ENCODE measurements at regions not wholly inside any gene's neighbourhood (a gene's known extent, or its start where the extent isn't known, plus 50 kb on each side); places are given as distances from the start of the nearest gene placed in this dataset.

DNA sequence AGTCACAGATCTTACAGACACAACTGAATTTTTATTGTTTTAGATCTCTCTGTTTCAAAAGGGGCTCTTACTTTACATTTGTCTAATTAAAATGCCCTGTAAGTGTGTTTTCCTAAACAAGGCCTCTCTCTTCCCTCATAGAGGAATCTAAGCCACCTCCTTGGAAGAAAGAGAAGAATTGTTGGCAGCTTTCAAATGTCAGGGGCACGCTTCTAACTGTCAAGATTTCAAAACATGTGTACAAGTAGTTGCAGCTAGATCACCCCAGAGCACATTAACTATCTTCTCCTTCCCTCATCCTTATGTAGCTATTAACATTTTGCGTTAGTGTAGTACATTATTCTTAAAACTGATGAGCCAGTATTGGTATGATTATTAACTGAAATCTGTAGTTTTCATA, 266.5 kb upstream of the BOD1L1 start:
- TF ChIP-seq, protein P1, sequence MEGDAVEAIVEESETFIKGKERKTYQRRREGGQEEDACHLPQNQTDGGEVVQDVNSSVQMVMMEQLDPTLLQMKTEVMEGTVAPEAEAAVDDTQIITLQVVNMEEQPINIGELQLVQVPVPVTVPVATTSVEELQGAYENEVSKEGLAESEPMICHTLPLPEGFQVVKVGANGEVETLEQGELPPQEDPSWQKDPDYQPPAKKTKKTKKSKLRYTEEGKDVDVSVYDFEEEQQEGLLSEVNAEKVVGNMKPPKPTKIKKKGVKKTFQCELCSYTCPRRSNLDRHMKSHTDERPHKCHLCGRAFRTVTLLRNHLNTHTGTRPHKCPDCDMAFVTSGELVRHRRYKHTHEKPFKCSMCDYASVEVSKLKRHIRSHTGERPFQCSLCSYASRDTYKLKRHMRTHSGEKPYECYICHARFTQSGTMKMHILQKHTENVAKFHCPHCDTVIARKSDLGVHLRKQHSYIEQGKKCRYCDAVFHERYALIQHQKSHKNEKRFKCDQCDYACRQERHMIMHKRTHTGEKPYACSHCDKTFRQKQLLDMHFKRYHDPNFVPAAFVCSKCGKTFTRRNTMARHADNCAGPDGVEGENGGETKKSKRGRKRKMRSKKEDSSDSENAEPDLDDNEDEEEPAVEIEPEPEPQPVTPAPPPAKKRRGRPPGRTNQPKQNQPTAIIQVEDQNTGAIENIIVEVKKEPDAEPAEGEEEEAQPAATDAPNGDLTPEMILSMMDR (IDR thresholded peaks at IDR 0.05; ENCODE audit: extremely low read depth, missing control alignments), result no peak
- no peak for DNase-seq (ENCODE audit: low spot score)

- TF ChIP-seq, protein P1 (IDR thresholded peaks at IDR 0.05; ENCODE audit: extremely low read depth, missing control alignments), result no peak
Measured at GRCh38 chr4:13900780-13901179, 273.3 kb upstream of the BOD1L1 start.

DNA sequence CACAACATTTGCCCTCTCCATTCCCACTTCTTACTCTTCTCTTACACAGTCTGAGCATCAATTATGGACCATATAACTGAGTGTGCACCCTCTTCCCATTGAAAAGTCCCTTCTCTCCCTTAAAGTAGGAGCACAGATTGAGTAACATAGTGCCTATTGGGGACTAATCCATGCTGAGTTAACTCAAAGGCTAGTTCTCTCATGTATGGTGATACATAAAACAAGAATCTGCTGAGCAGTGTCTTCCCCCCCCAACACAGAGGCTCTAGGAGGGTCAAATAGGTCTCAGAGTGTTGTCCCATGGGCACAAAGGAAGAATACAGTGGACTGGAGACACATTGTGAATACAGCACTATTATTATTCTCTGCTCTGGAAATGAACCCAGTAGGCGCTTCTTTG, 274.6 kb upstream of the BOD1L1 start:
- no peak for DNase-seq (ENCODE audit: low spot score)
- TF ChIP-seq, protein P1 (IDR thresholded peaks at IDR 0.05; ENCODE audit: extremely low read depth, missing control alignments), result no peak

More at GRCh38 chr4:13900780-13901179, 273.3 kb upstream of the BOD1L1 start:
- DNase-seq (ENCODE audit: low spot score), result no peak

DNA sequence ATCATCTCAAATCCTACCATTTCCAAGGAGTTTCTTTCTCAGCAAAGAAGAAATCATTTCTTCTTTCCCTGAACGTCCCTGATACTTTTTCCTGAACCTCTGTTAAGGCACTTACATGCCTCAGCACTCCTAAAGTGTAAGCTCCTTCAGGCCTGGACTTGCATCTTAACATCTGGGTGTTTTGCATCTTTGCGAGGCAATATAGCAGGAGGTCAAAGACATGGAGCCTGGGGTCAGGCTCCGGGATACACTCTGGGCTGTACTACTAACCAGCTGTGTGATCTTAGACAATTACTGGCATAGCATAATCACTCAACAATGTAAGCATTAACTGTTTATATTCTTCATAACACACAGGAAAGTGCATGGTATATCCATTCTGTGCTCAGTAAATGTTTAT, 275.5 kb upstream of the BOD1L1 start:
- DNase-seq (ENCODE audit: low spot score), result no peak
- TF ChIP-seq, protein P1 (IDR thresholded peaks at IDR 0.05; ENCODE audit: extremely low read depth, missing control alignments), result no peak

DNA sequence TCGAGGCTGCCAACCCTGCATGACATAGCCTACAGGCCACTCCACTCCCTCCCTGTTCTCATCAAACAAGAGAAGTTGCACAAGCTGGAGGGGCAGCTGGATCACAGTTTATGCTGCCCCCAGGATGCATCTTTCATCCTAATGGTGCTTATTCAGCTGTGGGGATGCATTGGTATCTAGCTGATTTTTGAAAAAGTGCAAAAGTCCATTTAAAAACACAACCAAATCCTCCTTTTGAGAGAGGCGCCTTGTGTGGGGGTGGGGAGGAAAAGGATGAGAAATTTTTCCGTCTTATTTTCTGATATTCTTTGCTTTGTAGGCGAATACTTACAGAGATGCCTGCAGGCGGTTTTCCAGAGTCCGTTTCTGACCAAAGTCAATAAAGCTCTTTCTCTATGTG, 276.4 kb upstream of the BOD1L1 start:
- no peak for DNase-seq (ENCODE audit: low spot score)
- TF ChIP-seq, protein P1 (IDR thresholded peaks at IDR 0.05; ENCODE audit: extremely low read depth, missing control alignments), result no peak

DNA sequence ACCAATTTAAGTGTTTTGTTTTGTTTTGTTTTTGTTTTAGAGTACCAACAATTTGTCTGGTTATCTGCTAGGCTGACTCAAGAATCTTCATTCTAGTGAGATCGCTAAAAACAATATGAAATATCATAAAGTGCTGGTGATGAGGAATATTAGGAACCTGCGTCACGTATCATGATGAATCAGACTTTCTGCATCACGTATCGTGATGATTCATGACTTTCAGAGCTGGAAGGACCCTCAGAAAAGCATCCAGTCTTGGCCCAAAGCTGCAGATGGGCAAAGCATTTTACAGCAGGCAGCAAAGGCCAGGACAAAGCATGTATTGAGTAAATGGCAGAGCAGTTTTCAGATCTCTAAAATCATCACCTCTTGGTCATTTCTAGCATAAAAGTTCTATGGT, 278.0 kb upstream of the BOD1L1 start:
- no peak for DNase-seq (ENCODE audit: low spot score)
- TF ChIP-seq, protein P1 (IDR thresholded peaks at IDR 0.05; ENCODE audit: extremely low read depth, missing control alignments), result no peak

DNA sequence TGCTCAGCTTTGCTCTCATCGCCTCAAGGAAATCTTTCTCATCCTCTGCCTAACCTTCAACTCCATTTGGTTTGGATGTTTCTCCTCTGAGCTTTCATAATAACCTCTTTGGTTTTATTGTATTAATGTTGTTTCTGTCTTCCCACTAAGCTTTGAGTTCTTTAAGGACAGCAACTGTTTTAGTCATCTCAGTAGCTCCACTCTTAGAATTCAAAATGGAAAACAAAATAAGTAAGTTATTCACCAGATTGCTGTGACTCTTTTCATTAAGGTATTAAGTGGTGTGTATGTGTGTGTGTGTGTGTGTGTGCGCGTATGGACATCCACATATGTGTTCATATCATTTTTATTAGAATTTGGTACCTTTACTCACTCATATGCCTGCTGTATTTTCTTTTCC, 279.2 kb upstream of the BOD1L1 start:
- TF ChIP-seq, protein P1 (IDR thresholded peaks at IDR 0.05; ENCODE audit: extremely low read depth, missing control alignments), result no peak
- DNase-seq (ENCODE audit: low spot score), result no peak

Data from GM20000 (cell line).